A549 (cell line): ENCODE measurements at regions not wholly inside any gene's neighbourhood (a gene's known extent, or its start where the extent isn't known, plus 50 kb on each side); places are given as distances from the start of the nearest gene placed in this dataset.

Experiments
- CBX2 ChIP-seq: fragments of 200-600 bp; sonication (generic); IDR thresholded peaks from 2 replicates; pipeline ENCODE4 v1.6.1; 2016; ENCODE audit warnings: low read depth, mild to moderate bottlenecking, borderline replicate concordance
- CTCF ChIP-seq: fragments of >200 bp; sonication (Bioruptor Twin); formaldehyde crosslinking; IDR thresholded peaks from 3 replicates; pipeline ENCODE4 v1.5.1; 2016
- RCOR1 ChIP-seq: fragments of 150-350 bp; IDR thresholded peaks from 2 replicates; pipeline ENCODE4 v1.6.1; 2014; ENCODE audit warnings: antibody characterized with exemption, low read length, low read depth
- SREBF2 ChIP-seq: fragments of 450-650 bp; IDR thresholded peaks from 2 replicates; pipeline ENCODE4 v1.6.1; 2014; ENCODE audit warnings: mild to moderate bottlenecking, moderate library complexity

- no peak for TF ChIP-seq SREBF2
- TF ChIP-seq CTCF = no peak
- TF ChIP-seq RCOR1 = no peak
- no peak for TF ChIP-seq CBX2
Measured at GRCh38 chr1:65026235-65026634, 59.9 kb upstream of the JAK1 start.
